ENCODE measurements at regions not wholly inside any gene's neighbourhood (a gene's known extent, or its start where the extent isn't known, plus 50 kb on each side); places are given as distances from the start of the nearest gene placed in this dataset.

- Histone ChIP-seq H3K9ac (ENCODE audit: insufficient read length, low read depth) (no peak overlapping the region), H3K4me1 (ENCODE audit: insufficient read depth, insufficient read length) (no peaks in the 10 kb centered on the region), H3K36me3 (ENCODE audit: insufficient read depth, insufficient read length, low read length) (no peaks in the 10 kb centered on the region), H3K9me3 (ENCODE audit: insufficient read depth, low read length) (no peaks in the 10 kb centered on the region), H3K4me3 (ENCODE audit: insufficient read length, low read depth) (no peak overlapping the region), H3K27me3 (ENCODE audit: insufficient read depth, insufficient read length) (no peaks in the 10 kb centered on the region)
- TF ChIP-seq YY1 (IDR thresholded peaks at IDR 0.05; ENCODE audit: insufficient read depth, insufficient read length) = no peak
- no peak for TF ChIP-seq ZNF274 (IDR thresholded peaks at IDR 0.05; ENCODE audit: low read depth, low read length)
- no peak for TF ChIP-seq SUZ12 (IDR thresholded peaks at IDR 0.05; ENCODE audit: extremely low read depth, insufficient read depth, insufficient read length)
- DNase-seq (ENCODE audit: low read depth, low spot score) = no peak
These were observed 560.3 kb upstream of the ANO3 start for GRCh38 chr11:25771605-25772004.

GRCh38 chr11:25775603-25776002, 556.3 kb upstream of the ANO3 start:
- no peak for TF ChIP-seq YY1 (IDR thresholded peaks at IDR 0.05; ENCODE audit: insufficient read depth, insufficient read length)
- TF ChIP-seq ZNF274 (IDR thresholded peaks at IDR 0.05; ENCODE audit: low read depth, low read length) = no peak
- no peak for TF ChIP-seq SUZ12 (IDR thresholded peaks at IDR 0.05; ENCODE audit: extremely low read depth, insufficient read depth, insufficient read length)
- no peak overlapping the region for H3K4me3 ChIP-seq (ENCODE audit: insufficient read length, low read depth)
- H3K27me3 ChIP-seq (ENCODE audit: insufficient read depth, insufficient read length) = no peaks in the 10 kb centered on the region
- no peaks in the 10 kb centered on the region for H3K4me1 ChIP-seq (ENCODE audit: insufficient read depth, insufficient read length)
- no peak overlapping the region for H3K9ac ChIP-seq (ENCODE audit: insufficient read length, low read depth)
- no peaks in the 10 kb centered on the region for H3K36me3 ChIP-seq (ENCODE audit: insufficient read depth, insufficient read length, low read length)
- DNase-seq (ENCODE audit: low read depth, low spot score) = no peak
- H3K9me3 ChIP-seq (ENCODE audit: insufficient read depth, low read length) = no peaks in the 10 kb centered on the region

- Histone ChIP-seq H3K27me3 (ENCODE audit: insufficient read depth, insufficient read length) (no peaks in the 10 kb centered on the region), H3K9ac (ENCODE audit: insufficient read length, low read depth) (no peak overlapping the region), H3K4me3 (ENCODE audit: insufficient read length, low read depth) (no peak overlapping the region), H3K36me3 (ENCODE audit: insufficient read depth, insufficient read length, low read length) (no peaks in the 10 kb centered on the region), H3K4me1 (ENCODE audit: insufficient read depth, insufficient read length) (no peaks in the 10 kb centered on the region), H3K9me3 (ENCODE audit: insufficient read depth, low read length) (no peaks in the 10 kb centered on the region)
- DNase-seq (ENCODE audit: low read depth, low spot score) = no peak
- TF ChIP-seq SUZ12 (IDR thresholded peaks at IDR 0.05; ENCODE audit: extremely low read depth, insufficient read depth, insufficient read length) (no peak), ZNF274 (IDR thresholded peaks at IDR 0.05; ENCODE audit: low read depth, low read length) (no peak), YY1 (IDR thresholded peaks at IDR 0.05; ENCODE audit: insufficient read depth, insufficient read length) (no peak)
These were observed 555.7 kb upstream of the ANO3 start for GRCh38 chr11:25776238-25776637.

- Histone ChIP-seq H3K4me3 (ENCODE audit: insufficient read length, low read depth) (no peak overlapping the region), H3K27me3 (ENCODE audit: insufficient read depth, insufficient read length) (no peaks in the 10 kb centered on the region), H3K36me3 (ENCODE audit: insufficient read depth, insufficient read length, low read length) (no peaks in the 10 kb centered on the region), H3K9me3 (ENCODE audit: insufficient read depth, low read length) (no peaks in the 10 kb centered on the region), H3K9ac (ENCODE audit: insufficient read length, low read depth) (no peak overlapping the region), H3K4me1 (ENCODE audit: insufficient read depth, insufficient read length) (no peaks in the 10 kb centered on the region)
- no peak for TF ChIP-seq YY1 (IDR thresholded peaks at IDR 0.05; ENCODE audit: insufficient read depth, insufficient read length)
- TF ChIP-seq ZNF274 (IDR thresholded peaks at IDR 0.05; ENCODE audit: low read depth, low read length) = no peak
- no peak for TF ChIP-seq SUZ12 (IDR thresholded peaks at IDR 0.05; ENCODE audit: extremely low read depth, insufficient read depth, insufficient read length)
- no peak for DNase-seq (ENCODE audit: low read depth, low spot score)
These were observed 554.6 kb upstream of the ANO3 start for GRCh38 chr11:25777343-25777742.

- Histone ChIP-seq H3K9ac (ENCODE audit: insufficient read length, low read depth) (no peak overlapping the region), H3K36me3 (ENCODE audit: insufficient read depth, insufficient read length, low read length) (no peaks in the 10 kb centered on the region), H3K4me1 (ENCODE audit: insufficient read depth, insufficient read length) (no peaks in the 10 kb centered on the region), H3K9me3 (ENCODE audit: insufficient read depth, low read length) (no peaks in the 10 kb centered on the region), H3K4me3 (ENCODE audit: insufficient read length, low read depth) (no peak overlapping the region), H3K27me3 (ENCODE audit: insufficient read depth, insufficient read length) (no peaks in the 10 kb centered on the region)
- TF ChIP-seq YY1 (IDR thresholded peaks at IDR 0.05; ENCODE audit: insufficient read depth, insufficient read length) (no peak), ZNF274 (IDR thresholded peaks at IDR 0.05; ENCODE audit: low read depth, low read length) (no peak), SUZ12 (IDR thresholded peaks at IDR 0.05; ENCODE audit: extremely low read depth, insufficient read depth, insufficient read length) (no peak)
- DNase-seq (ENCODE audit: low read depth, low spot score) = no peak
These were observed 552.9 kb upstream of the ANO3 start for GRCh38 chr11:25779033-25779432.

GRCh38 chr11:25787416-25787815, 544.5 kb upstream of the ANO3 start:
- H3K36me3 ChIP-seq (ENCODE audit: insufficient read depth, insufficient read length, low read length) = no peaks in the 10 kb centered on the region
- no peaks in the 10 kb centered on the region for H3K9me3 ChIP-seq (ENCODE audit: insufficient read depth, low read length)
- TF ChIP-seq YY1 (IDR thresholded peaks at IDR 0.05; ENCODE audit: insufficient read depth, insufficient read length) = no peak
- TF ChIP-seq SUZ12 (IDR thresholded peaks at IDR 0.05; ENCODE audit: extremely low read depth, insufficient read depth, insufficient read length) = no peak
- TF ChIP-seq ZNF274 (IDR thresholded peaks at IDR 0.05; ENCODE audit: low read depth, low read length) = no peak

GRCh38 chr11:25790396-25790795, 541.5 kb upstream of the ANO3 start:
- no peak for DNase-seq (ENCODE audit: low read depth, low spot score)
- TF ChIP-seq ZNF274 (IDR thresholded peaks at IDR 0.05; ENCODE audit: low read depth, low read length) (no peak), SUZ12 (IDR thresholded peaks at IDR 0.05; ENCODE audit: extremely low read depth, insufficient read depth, insufficient read length) (no peak), YY1 (IDR thresholded peaks at IDR 0.05; ENCODE audit: insufficient read depth, insufficient read length) (no peak)
- Histone ChIP-seq H3K4me1 (ENCODE audit: insufficient read depth, insufficient read length) (no peaks in the 10 kb centered on the region), H3K9ac (ENCODE audit: insufficient read length, low read depth) (no peak overlapping the region), H3K27me3 (ENCODE audit: insufficient read depth, insufficient read length) (no peaks in the 10 kb centered on the region), H3K4me3 (ENCODE audit: insufficient read length, low read depth) (no peak overlapping the region), H3K9me3 (ENCODE audit: insufficient read depth, low read length) (no peaks in the 10 kb centered on the region), H3K36me3 (ENCODE audit: insufficient read depth, insufficient read length, low read length) (no peaks in the 10 kb centered on the region)

More at GRCh38 chr11:25787416-25787815, 544.5 kb upstream of the ANO3 start:
- no peak overlapping the region for H3K9ac ChIP-seq (ENCODE audit: insufficient read length, low read depth)
- H3K27me3 ChIP-seq (ENCODE audit: insufficient read depth, insufficient read length) = no peaks in the 10 kb centered on the region
- no peak overlapping the region for H3K4me3 ChIP-seq (ENCODE audit: insufficient read length, low read depth)
- DNase-seq (ENCODE audit: low read depth, low spot score) = no peak
- no peaks in the 10 kb centered on the region for H3K4me1 ChIP-seq (ENCODE audit: insufficient read depth, insufficient read length)

Measured in NT2/D1 (cell line).